T47D (cell line): ENCODE measurements at regions not wholly inside any gene's neighbourhood (a gene's known extent, or its start where the extent isn't known, plus 50 kb on each side); places are given as distances from the start of the nearest gene placed in this dataset.
A peak's percentile ranks its signal among the peaks of the same experiment; 100 is the strongest.

Experiments
- DNase-seq, 2 experiments: peaks; one replicate each; pipeline versions ENCODE4 v3.0.0 to v3.0.0-alpha.2; 2011 to 2012; ENCODE audit warnings: low read depth in 1 of 2, low spot score in 1 of 2
- JUND ChIP-seq: IDR thresholded peaks from 2 replicates; pipeline ENCODE4 v1.6.1; 2012; ENCODE audit warnings: low read depth
- in situ Hi-C: cut with HindIII; loops from 2 replicates; pipeline ENCODE4 v1.10.0; 2016; ENCODE audit warnings: low sequenced_read_pairs, low pct_unique_long_range_greater_than_20kb

- in situ Hi-C loops, result no loop called here
- peak in 1 of 2 experiments; percentile 25 for DNase-seq
- peak; percentile 51; the same call in 1 of the 2 replicates for TF ChIP-seq JUND
Observed at GRCh38 chr9:18185196-18185595, 288.8 kb upstream of the ADAMTSL1 start.

DNA sequence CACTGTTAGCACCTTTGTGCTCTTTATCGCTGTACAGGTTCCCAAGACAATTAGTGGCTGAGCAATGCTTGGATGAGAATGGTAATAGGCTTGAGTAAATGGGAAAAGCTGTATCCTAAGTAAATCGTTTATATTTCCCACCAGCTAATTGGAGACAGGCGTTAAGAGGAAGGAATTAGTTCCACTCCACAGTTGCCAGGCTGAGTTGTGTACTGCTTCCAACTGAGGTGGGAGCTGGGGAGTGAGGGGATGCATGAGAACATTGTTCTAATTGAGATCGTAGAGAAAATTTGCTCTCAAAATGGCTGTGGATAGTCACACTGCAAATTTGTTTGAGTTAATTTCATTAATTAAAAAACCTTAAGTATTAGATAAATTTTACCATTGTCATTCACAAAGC, 285.0 kb upstream of the ADAMTSL1 start:
- no peak for TF ChIP-seq JUND
- in situ Hi-C loops, result no loop called here
- no peak for DNase-seq

DNA sequence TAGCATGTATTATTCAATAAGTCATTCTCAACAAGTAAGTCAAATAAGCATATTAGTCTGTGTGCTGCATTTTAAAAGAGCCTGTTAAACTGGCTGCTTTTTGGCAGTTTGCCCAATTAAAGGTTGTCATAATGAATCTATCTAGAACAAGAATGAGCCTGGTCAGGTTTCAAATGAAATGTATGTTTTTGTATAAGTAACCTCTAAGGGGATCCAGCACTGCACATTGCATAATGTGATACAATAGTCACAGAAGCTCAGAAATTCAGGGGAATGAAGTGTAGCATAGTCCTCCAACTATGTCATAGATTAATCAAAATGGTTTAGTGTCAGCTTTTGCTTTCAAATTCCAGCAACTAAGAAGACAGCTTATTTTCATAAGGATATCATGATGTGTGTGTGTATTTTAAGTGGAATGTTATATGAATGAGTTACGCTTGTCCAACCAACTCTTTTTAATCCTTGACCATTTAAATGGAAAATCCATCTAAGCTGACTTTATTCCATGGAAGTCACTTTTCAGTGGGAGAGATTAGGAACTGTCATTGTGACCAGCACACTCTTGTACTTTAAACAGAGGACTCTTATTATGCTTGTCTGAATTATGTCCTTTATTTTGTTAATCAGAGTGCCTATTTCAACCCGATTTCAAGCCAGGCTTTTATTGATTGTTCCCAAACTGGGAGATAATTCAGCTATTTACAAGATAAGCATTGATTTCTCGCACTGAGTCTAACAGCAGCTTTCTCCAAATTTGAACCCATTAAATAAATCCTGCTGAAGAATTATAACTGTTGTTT, 283.9 kb upstream of the ADAMTSL1 start:
- no peak for DNase-seq
- no peak for TF ChIP-seq JUND
- in situ Hi-C loops, result no loop called here

GRCh38 chr9:18190671-18191374, 283.1 kb upstream of the ADAMTSL1 start:
- no peak for TF ChIP-seq JUND
- no peak for DNase-seq
- in situ Hi-C loops, result no loop called here

GRCh38 chr9:18194316-18194715, 279.6 kb upstream of the ADAMTSL1 start:
- no peak for TF ChIP-seq JUND
- in situ Hi-C loops, result no loop called here
- no peak for DNase-seq

GRCh38 chr9:18195223-18195622, 278.7 kb upstream of the ADAMTSL1 start:
- no peak for TF ChIP-seq JUND
- in situ Hi-C loops, result no loop called here

DNA sequence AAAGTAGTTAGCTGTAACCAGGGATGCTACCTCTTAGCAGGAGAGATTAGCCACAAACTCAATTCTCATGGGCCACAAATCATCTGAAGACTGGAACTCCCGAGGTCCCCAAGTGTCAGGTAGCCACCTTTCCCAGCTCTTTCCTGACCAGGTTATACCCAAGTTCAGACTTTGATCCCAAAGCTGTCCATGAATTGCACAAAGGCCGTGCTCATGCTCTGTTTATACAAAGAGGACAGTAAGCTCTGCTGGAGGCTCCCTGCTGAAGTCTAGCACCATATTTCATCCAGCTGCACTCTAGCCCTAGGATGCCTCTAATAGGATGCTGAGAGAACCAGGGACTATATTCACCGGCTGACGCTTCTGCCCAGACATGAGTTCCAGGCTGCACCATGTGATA, 271.0 kb upstream of the ADAMTSL1 start:
- no peak for DNase-seq
- no peak for TF ChIP-seq JUND
- in situ Hi-C loops, result no loop called here

More at GRCh38 chr9:18195223-18195622, 278.7 kb upstream of the ADAMTSL1 start:
- DNase-seq, result no peak

DNA sequence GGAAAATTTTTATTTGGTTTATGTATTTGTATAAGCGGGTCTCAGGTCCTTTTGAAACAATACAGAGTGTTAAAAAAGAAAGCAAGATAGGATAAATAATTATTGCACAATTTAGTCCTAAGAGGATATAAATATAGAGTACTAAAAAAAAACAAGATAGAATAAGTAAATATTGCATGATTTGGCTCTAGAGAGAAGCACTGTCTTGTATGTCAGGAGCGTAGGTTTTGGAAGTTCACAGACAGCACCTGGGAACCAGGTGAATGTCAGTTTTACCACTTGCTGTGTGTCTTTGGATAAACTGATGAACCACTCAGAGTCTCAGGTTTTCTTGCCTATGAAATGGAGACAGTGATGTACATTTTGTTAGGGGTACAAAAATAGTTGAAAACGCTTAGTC, 266.2 kb upstream of the ADAMTSL1 start:
- in situ Hi-C loops, result no loop called here
- no peak for DNase-seq

DNA sequence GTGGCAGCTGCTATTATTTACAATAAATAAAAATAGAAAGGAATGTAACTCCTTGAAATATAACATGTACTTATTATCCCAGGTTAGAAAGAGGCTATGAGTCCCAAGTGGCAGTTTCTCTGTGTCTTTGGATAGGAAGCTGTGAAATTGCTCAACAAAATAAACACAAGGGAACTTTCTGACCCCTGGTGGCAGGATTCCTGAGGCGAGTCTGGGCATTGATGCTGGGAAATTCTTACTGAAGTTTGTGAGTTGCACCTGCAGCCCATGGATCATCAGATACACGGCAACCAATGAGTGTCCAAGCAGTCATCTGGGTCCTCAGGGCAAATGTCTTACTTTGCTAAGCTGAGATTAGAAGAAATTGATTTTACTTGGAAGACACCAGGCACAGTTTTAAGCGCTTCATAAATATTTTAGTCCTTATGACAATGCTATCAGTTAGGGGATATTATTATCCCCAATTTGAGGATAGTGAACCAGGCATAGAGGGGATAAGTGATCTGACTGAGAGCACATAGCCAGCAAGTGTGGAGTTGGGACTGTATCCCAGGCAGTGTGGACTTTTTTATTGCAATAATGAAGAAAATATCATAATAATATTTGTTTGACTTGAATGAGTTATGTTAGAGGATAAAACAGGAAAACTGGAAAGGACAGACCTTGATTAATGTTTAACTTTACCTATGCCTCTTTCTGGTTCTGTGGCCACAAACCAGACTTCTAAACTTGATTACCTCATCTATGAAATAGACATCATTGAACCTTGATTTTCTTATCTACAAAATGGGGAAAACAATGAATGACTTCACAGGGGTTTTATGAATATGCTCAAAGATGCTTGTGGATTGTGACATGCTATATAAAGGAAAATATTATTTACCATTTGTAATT, 265.5 kb upstream of the ADAMTSL1 start:
- DNase-seq, result peak in 1 of 2 experiments; percentile 58
- no peak for TF ChIP-seq JUND
- in situ Hi-C loops, result no loop called here

More for the DNA sequence above, 266.2 kb upstream of the ADAMTSL1 start:
- TF ChIP-seq JUND, result no peak

- TF ChIP-seq JUND, result no peak
- in situ Hi-C loops, result no loop called here
- no peak for DNase-seq
Observed at GRCh38 chr9:18215626-18216025, 258.3 kb upstream of the ADAMTSL1 start.

DNA sequence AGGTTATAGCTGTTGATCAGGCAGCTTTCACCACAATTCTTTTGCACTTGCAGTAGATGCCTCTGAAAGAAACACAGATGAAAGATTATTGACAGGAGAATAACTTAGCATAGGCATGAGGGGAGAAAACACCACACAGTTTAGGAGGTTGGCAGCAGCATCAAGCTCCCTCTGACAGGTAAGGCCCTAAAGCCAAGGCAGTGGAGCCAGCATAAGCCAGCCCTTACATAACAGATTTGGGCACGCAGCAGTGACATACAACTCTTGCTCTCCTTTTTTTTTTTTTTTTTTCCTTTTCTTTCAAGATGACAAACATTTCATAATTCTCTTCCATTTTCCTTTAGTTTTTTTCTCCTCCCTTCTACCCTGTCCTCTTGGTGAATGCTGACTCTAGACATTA, 257.6 kb upstream of the ADAMTSL1 start:
- no peak for DNase-seq
- no peak for TF ChIP-seq JUND
- in situ Hi-C loops, result no loop called here

DNA sequence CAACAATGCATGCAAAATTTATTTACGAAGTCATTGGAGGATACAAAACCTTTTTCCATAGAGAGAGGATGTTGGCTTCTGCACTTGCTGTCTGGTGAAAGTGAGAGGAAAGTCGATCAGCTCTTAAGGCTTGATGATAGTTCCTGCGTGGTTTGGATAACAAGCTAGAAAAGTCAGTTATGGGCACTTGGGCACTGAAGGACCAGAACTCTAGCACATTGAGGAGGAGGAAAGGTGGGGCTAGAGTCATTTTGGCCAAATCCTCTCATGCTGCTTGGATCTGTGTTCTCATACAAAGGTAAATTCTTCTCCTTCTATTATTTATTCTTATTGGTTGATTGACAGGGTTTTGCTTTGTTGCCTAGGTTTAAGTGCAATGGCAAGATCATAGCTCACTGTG, 245.9 kb upstream of the ADAMTSL1 start:
- in situ Hi-C loops, result no loop called here

More for the DNA sequence above, 245.9 kb upstream of the ADAMTSL1 start:
- no peak for TF ChIP-seq JUND
- no peak for DNase-seq
